GM21381 (cell line): ENCODE measurements at regions not wholly inside any gene's neighbourhood (a gene's known extent, or its start where the extent isn't known, plus 50 kb on each side); places are given as distances from the start of the nearest gene placed in this dataset.

Source experiments
- ATAC-seq: cut with Tn5 transposase; IDR thresholded peaks from one replicate; pipeline ENCODE4 v1.9.1; 2021; ENCODE audit warnings: mild to moderate bottlenecking, moderate library complexity; ENCODE audit not compliant: unreplicated experiment

GRCh38 chr6:6781172-6781872, 192.8 kb downstream of the LY86 start:
- no peak for ATAC-seq

- ATAC-seq: no peak
Observed at GRCh38 chr6:6781873-6782227, 193.3 kb downstream of the LY86 start.

- no peak for ATAC-seq
Observed at GRCh38 chr6:6783721-6784120, 195.2 kb downstream of the LY86 start.

- no peak for ATAC-seq
Observed at GRCh38 chr6:6784514-6785162, 196.1 kb downstream of the LY86 start.

GRCh38 chr6:6785163-6785521, 196.6 kb downstream of the LY86 start:
- no peak for ATAC-seq

GRCh38 chr6:6788394-6789032, 200.0 kb downstream of the LY86 start:
- no peak for ATAC-seq

GRCh38 chr6:6790393-6790792, 201.9 kb downstream of the LY86 start:
- ATAC-seq: no peak

- no peak for ATAC-seq
Observed at GRCh38 chr6:6790891-6791290, 202.4 kb downstream of the LY86 start.

- no peak for ATAC-seq
Observed at GRCh38 chr6:6793388-6794250, 205.1 kb downstream of the LY86 start.

GRCh38 chr6:6795393-6795792, 206.9 kb downstream of the LY86 start:
- ATAC-seq: no peak

- ATAC-seq: no peak
Observed at GRCh38 chr6:6796818-6797217, 208.3 kb downstream of the LY86 start.

GRCh38 chr6:6798448-6798860, 209.9 kb downstream of the LY86 start:
- no peak for ATAC-seq

GRCh38 chr6:6801005-6801335, 212.4 kb downstream of the LY86 start:
- ATAC-seq: no peak

GRCh38 chr6:6801635-6802218, 213.2 kb downstream of the LY86 start:
- ATAC-seq: no peak

GRCh38 chr6:6803180-6803977, 214.9 kb downstream of the LY86 start:
- no peak for ATAC-seq

- ATAC-seq: no peak
Observed at GRCh38 chr6:6804843-6805615, 216.5 kb downstream of the LY86 start.

- ATAC-seq: no peak
Observed at GRCh38 chr6:6806844-6807518, 218.5 kb downstream of the LY86 start.

GRCh38 chr6:6808343-6808742, 219.8 kb downstream of the LY86 start:
- no peak for ATAC-seq

GRCh38 chr6:6808915-6809314, 220.4 kb downstream of the LY86 start:
- ATAC-seq: no peak
